Panc1 (cell line): ENCODE measurements at regions not wholly inside any gene's neighbourhood (a gene's known extent, or its start where the extent isn't known, plus 50 kb on each side); places are given as distances from the start of the nearest gene placed in this dataset.

Source experiments
- CTCF ChIP-seq: fragments of 450-650 bp; IDR thresholded peaks from 2 replicates; pipeline ENCODE4 v1.5.1; 2017; ENCODE audit warnings: mild to moderate bottlenecking
- POLR2AphosphoS5 ChIP-seq: IDR thresholded peaks from 2 replicates; pipeline ENCODE4 v1.6.1; 2012; ENCODE audit warnings: mild to moderate bottlenecking, low read depth, low read length, moderate library complexity
- REST ChIP-seq, 2 experiments: IDR thresholded peaks; 2 replicates each; pipeline ENCODE4 v1.6.1; 2011 to 2012; ENCODE audit warnings: low read depth in 2 of 2, control low read depth in 1 of 2, low read length in 1 of 2, mild to moderate bottlenecking in 1 of 2, moderate library complexity in 1 of 2; ENCODE audit not compliant: insufficient read depth in 1 of 2
- SIN3A ChIP-seq: IDR thresholded peaks from 2 replicates; pipeline ENCODE4 v1.6.1; 2012; ENCODE audit warnings: low read depth, mild to moderate bottlenecking, low read length, moderate library complexity, borderline replicate concordance; ENCODE audit not compliant: insufficient read depth
- TCF7L2 ChIP-seq: IDR thresholded peaks from 2 replicates; pipeline ENCODE4 v1.6.1; 2011; ENCODE audit warnings: mild to moderate bottlenecking, low read depth, low read length, inconsistent platforms

GRCh38 chr1:47696404-47696736 lies 258.5 kb downstream of the FOXD2 start:
- TF ChIP-seq TCF7L2 (no peak), CTCF (no peak), SIN3A (no peak), POLR2AphosphoS5 (no peak), REST (IDR thresholded peaks at IDR 0.05; ENCODE audit: insufficient read depth in 1 of 2, low read depth in 2 of 2, low read length in 1 of 2) (no peak)
